Stimulated activated CD4-positive, alpha-beta T cell treated with anti-CD3 and anti-CD28 coated beads, Interleukin-15, amount 100 ng/mL, for 1 hour (primary cell): ENCODE measurements at regions not wholly inside any gene's neighbourhood (a gene's known extent, or its start where the extent isn't known, plus 50 kb on each side); places are given as distances from the start of the nearest gene placed in this dataset.

Experiments used
- DNase-seq, 2 donors: peaks; one replicate each; pipeline ENCODE4 v3.0.0-alpha.2; 2020; ENCODE audit warnings: low read depth in 1 of 2, low spot score in 1 of 2

GRCh38 chr11:119476666-119477331 lies 53.8 kb upstream of the THY1 start:
- DNase-seq: no peak

DNA sequence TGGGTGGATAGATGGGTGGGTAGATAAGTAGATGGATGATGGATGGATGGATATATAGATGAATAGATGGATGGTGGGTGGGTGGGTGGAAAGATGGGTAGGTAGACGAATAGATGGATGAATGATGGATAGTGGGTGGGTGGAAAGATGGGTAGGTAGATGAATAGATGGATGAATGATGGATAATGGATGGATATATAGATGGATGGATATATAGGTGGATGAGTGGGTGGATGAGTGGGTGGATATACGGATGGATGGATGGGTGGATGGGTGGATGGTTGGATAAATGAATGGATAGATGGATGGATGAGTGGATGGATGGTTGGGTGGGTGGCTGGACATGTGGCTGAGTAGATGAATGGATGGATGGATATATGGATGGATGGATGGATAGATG lies 53.1 kb upstream of the THY1 start:
- no peak for DNase-seq

- DNase-seq: peak in 1 of 2 donors; percentile 12
Observed at GRCh38 chr11:119474682-119475596, 52.0 kb upstream of the THY1 start.

GRCh38 chr11:119473901-119474681 lies 51.1 kb upstream of the THY1 start:
- no peak for DNase-seq

- no peak for DNase-seq
Observed at GRCh38 chr11:119473226-119473625, 50.3 kb upstream of the THY1 start.

DNA sequence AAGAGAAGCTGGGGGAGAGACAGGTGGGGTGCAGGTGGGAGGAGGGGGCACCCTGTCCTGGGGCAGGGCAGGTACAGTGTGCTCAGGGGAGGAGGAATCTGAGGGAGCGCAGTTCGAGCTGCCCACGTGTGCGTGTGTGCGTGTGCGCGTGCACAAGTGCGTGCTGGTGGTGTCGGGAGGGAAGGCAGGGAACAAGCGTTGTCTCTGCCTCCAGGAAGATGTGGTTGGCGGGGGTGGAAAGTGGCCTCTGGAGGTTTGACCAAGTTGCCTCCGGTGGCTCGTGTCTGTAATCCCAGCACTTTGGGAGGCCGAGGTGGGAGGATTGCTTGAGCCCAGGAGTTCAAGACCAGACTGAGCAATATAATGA lies 49.9 kb upstream of the THY1 start:
- DNase-seq: no peak
